OCI-LY7 (cell line): ENCODE measurements at regions not wholly inside any gene's neighbourhood (a gene's known extent, or its start where the extent isn't known, plus 50 kb on each side); places are given as distances from the start of the nearest gene placed in this dataset.

Experiments
- BruUV-seq: library from RNA; stranded (reverse); fragments of 400-500 nt; replicated peaks from 2 replicates; lab custom pipeline; 2021; lab: Mats Ljungman, UMichigan
- CTCF ChIA-PET: fragments of 300-600 bp; sonication (Branson Sonifier 250); formaldehyde crosslinking; loops from one replicate; lab custom pipeline; 2022; ENCODE audit warnings: antibody characterized with exemption; ENCODE audit not compliant: unreplicated experiment; lab: Charles Lee
- POLR2A ChIA-PET: fragments of 300-600 bp; sonication (Branson Sonifier 250); formaldehyde crosslinking; loops from one replicate; lab custom pipeline; 2022; ENCODE audit warnings: antibody characterized with exemption; lab: Charles Lee
- DNase-seq: peaks from one replicate; pipeline ENCODE4 v3.0.0-alpha.2; 2015; ENCODE audit warnings: low spot score
- H2AFZ ChIP-seq: fragments of 200-600 bp; sonication (generic), shearing (Covaris generic); 2 replicates; pipeline ENCODE4 v1.6.1; 2014; ENCODE audit warnings: mild to moderate bottlenecking, antibody characterized with exemption, low read length, moderate library complexity
- H3K27ac ChIP-seq: fragments of 200-600 bp; sonication (generic); 2 replicates; pipeline ENCODE4 v1.5.1; 2014; ENCODE audit warnings: mixed run types, low read depth, mild to moderate bottlenecking, moderate library complexity, low read length, inconsistent platforms; ENCODE audit not compliant: poor library complexity, severe bottlenecking
- H3K36me3 ChIP-seq: fragments of 200-600 bp; sonication (generic); 2 replicates; pipeline ENCODE4 v1.6.1; 2014; ENCODE audit warnings: mild to moderate bottlenecking, antibody characterized with exemption, low read length, moderate library complexity, mixed read lengths; ENCODE audit not compliant: insufficient read depth
- H3K4me1 ChIP-seq: fragments of 200-600 bp; sonication (generic); 2 replicates; pipeline ENCODE4 v1.5.1; 2014; ENCODE audit warnings: mild to moderate bottlenecking, low read length; ENCODE audit not compliant: insufficient read depth, poor library complexity, severe bottlenecking
- H3K4me2 ChIP-seq: fragments of 200-600 bp; sonication (generic); 2 replicates; pipeline ENCODE4 v1.6.1; 2014; ENCODE audit warnings: mild to moderate bottlenecking, low read length
- H3K4me3 ChIP-seq: fragments of 200-600 bp; sonication (generic); 2 replicates; pipeline ENCODE4 v1.5.1; 2014; ENCODE audit warnings: mild to moderate bottlenecking, low read depth, low read length; ENCODE audit not compliant: poor library complexity, severe bottlenecking
- H3K79me2 ChIP-seq: fragments of 200-600 bp; sonication (generic); 2 replicates; pipeline ENCODE4 v1.6.1; 2016; ENCODE audit warnings: low read depth, mild to moderate bottlenecking, low read length, moderate library complexity, mixed read lengths; ENCODE audit not compliant: insufficient read depth
- H3K9me2 ChIP-seq: fragments of 200-600 bp; sonication (generic); 2 replicates; pipeline ENCODE4 v1.6.1; 2016; ENCODE audit warnings: mild to moderate bottlenecking, low read length, mixed read lengths; ENCODE audit not compliant: insufficient read depth
- H3K9me3 ChIP-seq: fragments of 200-600 bp; sonication (generic); 2 replicates; pipeline ENCODE4 v1.6.1; 2014; ENCODE audit warnings: mild to moderate bottlenecking, mixed run types, low read length, mixed read lengths
- H4K20me1 ChIP-seq: fragments of 200-600 bp; sonication (generic); 2 replicates; pipeline ENCODE4 v1.6.1; 2014; ENCODE audit warnings: mild to moderate bottlenecking, antibody characterized with exemption, low read length, moderate library complexity, mixed read lengths; ENCODE audit not compliant: insufficient read depth
- CTCF ChIP-seq: fragments of 200-600 bp; sonication (generic); conservative IDR thresholded peaks from 2 replicates; pipeline ENCODE4 v1.5.1; 2014; ENCODE audit warnings: mild to moderate bottlenecking, antibody characterized with exemption, low read length, moderate library complexity, mixed read lengths
- EZH2phosphoT487 ChIP-seq: fragments of 200-600 bp; sonication (generic); IDR thresholded peaks from 2 replicates; pipeline ENCODE4 v1.6.1; 2018; ENCODE audit warnings: low read depth, borderline replicate concordance, mild to moderate bottlenecking, mixed run types, antibody characterized with exemption, low read length, moderate library complexity, mixed read lengths
- intact Hi-C: fragments of 100-400 bp; cut with micrococcal nuclease; formaldehyde crosslinking; loops from one replicate; pipeline ENCODE4 v1.10.0; 2022; ENCODE audit not compliant: unreplicated experiment

- POLR2A ChIA-PET, result no interaction called here
- CTCF ChIA-PET, result no interaction called here
- no peaks in the 10 kb centered on the region for H3K36me3 ChIP-seq
- no peak overlapping the region for H3K4me3 ChIP-seq
- intact Hi-C loops, result no loop called here
- H2AFZ ChIP-seq, result no peak overlapping the region
- H3K9me3 ChIP-seq, result no peaks in the 10 kb centered on the region
- no TSS peak for BruUV-seq
- H4K20me1 ChIP-seq, result no peaks in the 10 kb centered on the region
- no peak overlapping the region for H3K4me2 ChIP-seq
- H3K27ac ChIP-seq, result no peak overlapping the region
- DNase-seq, result no peak
- no peaks in the 10 kb centered on the region for H3K9me2 ChIP-seq
- no peaks in the 10 kb centered on the region for H3K79me2 ChIP-seq
- H3K4me1 ChIP-seq, result no peaks in the 10 kb centered on the region
- TF ChIP-seq EZH2phosphoT487, result no peak
- no peak for TF ChIP-seq CTCF
Measured at GRCh38 chr15:94015324-94015723, 216.0 kb upstream of the MCTP2 start.

DNA sequence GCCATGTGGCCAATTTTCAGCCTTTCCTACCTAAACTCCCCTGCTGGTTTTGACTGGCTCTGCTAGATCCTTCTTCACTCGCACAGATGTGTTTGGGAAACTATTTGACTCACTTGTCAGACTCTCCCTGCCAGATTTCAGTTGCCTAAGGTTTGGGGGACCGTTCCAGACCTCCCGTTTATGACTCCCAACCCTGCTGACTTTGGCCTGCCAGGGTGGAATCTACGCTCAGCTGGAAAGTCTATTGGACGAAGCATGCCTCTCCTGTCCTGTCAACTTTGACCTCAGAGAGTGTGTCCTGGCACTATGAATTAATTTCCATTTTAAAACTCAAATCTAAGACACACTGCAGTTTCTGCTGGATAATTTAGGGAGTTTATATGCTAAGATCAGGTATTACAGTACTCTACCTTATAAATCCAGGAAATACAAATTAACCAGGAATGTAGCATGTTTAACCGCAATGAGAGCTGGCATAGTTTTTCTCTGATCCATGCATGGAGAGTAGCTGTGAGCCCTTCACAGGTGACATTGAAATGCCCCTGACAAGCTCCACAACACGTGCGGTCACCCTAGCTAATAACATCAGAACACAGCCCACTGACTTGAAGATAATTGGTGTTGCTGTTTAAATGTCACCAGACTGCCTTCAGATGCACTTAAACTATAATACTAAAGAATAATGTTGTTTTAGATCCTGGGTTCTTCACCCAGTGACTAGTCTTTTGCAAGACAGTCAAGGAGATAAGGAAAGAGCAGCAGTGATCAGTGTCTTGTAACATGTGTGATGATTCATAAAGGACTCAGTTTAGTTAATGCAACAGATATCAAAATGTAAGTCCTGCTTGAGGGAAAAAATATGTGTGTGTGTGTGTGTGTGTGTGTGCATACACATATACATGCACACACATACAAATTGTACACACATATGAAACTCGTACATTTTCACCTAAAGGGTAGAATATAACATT lies 223.0 kb upstream of the MCTP2 start:
- BruUV-seq, result no TSS peak
- intact Hi-C loops, result no loop called here
- no peak overlapping the region for H2AFZ ChIP-seq
- H3K36me3 ChIP-seq, result no peaks in the 10 kb centered on the region
- no peaks in the 10 kb centered on the region for H3K9me3 ChIP-seq
- no peak overlapping the region for H3K27ac ChIP-seq
- no peak for DNase-seq
- no peak overlapping the region for H3K4me2 ChIP-seq
- H3K79me2 ChIP-seq, result no peaks in the 10 kb centered on the region
- no peaks in the 10 kb centered on the region for H3K9me2 ChIP-seq
- no peaks in the 10 kb centered on the region for H4K20me1 ChIP-seq
- H3K4me3 ChIP-seq, result no peak overlapping the region
- TF ChIP-seq CTCF (no peak), EZH2phosphoT487 (no peak)
- CTCF ChIA-PET, result no interaction called here
- POLR2A ChIA-PET, result interaction anchor here (0.5 kb wide), 1 partner anchor 133 kb away, joined by 3 read pairs; no protein-coding TSS in a partner anchor
- no peaks in the 10 kb centered on the region for H3K4me1 ChIP-seq

DNA sequence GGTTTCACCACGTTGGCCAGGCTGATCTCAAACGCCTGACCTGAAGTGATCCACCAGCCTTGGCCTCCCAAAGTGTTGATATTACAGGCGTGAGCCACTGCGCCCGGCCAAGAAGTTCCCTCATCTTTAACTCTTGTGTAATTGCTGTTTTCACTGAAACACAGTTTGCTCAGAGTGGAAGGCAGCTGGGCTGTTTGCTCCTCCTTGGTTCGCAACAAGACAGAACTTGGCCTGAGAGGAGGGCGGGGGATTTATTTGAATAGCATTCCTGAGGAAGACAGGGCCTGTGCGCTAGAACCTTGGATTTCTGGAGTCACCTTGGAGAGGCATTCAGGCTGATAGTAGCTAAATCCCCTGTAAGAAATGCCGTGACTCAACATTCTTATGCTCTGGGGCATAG lies 226.7 kb upstream of the MCTP2 start:
- no peak overlapping the region for H3K4me2 ChIP-seq
- no peak for DNase-seq
- H3K4me3 ChIP-seq, result no peak overlapping the region
- no peaks in the 10 kb centered on the region for H3K79me2 ChIP-seq
- H3K9me2 ChIP-seq, result no peaks in the 10 kb centered on the region
- H3K9me3 ChIP-seq, result no peaks in the 10 kb centered on the region
- H2AFZ ChIP-seq, result no peak overlapping the region
- no peaks in the 10 kb centered on the region for H3K4me1 ChIP-seq
- H4K20me1 ChIP-seq, result no peaks in the 10 kb centered on the region
- H3K36me3 ChIP-seq, result no peaks in the 10 kb centered on the region
- BruUV-seq, result no TSS peak
- ChIA-PET POLR2A (no interaction called here), CTCF (no interaction called here)
- TF ChIP-seq EZH2phosphoT487 (no peak), CTCF (no peak)
- H3K27ac ChIP-seq, result no peak overlapping the region
- intact Hi-C loops, result no loop called here
